ENCODE measurements at regions not wholly inside any gene's neighbourhood (a gene's known extent, or its start where the extent isn't known, plus 50 kb on each side); places are given as distances from the start of the nearest gene placed in this dataset.

DNA sequence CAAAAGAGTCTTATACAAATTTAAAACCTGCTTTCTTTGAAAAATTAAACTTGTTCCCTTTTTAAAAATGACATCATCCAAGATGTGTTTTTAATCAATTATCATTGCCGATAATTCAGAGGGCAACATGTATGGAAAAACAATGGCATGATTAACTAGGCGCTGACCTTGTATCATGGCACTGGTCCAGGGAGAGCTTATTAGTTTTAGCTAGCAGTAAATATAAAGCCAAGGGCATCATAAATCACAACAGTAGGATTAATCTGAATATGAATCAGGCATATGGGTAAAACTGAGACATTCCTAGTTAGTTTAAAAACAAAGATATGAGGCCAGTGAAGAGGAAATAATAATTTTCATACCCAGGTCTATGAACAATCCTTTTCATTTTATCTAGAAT, 374.0 kb downstream of the HDGFL1 start:
- DNase-seq, result no peak

GRCh38 chr6:22949967-22950366, 380.6 kb downstream of the HDGFL1 start:
- no peak for DNase-seq

- DNase-seq, result peak; percentile 4
These were observed 382.7 kb downstream of the HDGFL1 start for GRCh38 chr6:22952097-22952496.

DNA sequence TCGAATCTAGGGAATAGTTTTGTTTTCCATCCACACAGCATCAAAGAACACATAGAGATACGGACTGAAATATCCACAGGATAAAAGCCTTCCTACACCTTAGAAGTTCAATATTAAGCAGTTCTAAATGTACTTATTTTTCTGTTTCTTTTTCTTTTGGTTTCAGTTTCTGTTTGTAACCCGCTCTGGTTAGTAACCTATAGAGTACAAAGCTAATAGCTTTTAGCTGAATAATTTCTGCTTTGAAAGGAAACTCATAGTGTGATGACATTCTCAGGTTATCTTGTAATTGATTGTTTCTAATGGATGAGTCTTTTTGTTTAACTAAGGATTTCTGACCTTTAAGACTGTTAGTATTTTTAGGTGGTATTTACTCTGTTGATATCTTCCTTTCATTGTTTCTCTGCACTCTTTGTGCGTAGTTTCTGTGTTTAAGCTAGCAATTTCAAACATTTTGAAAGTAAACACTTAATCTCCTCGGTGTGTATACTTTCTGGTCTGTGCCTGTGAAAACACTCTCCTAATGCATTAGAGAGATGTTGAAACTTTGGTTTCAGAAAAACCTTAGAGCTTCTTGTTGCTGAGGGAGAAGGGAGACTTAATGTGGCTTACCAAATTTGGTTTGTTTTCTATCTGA, 385.5 kb downstream of the HDGFL1 start:
- DNase-seq, result no peak

DNA sequence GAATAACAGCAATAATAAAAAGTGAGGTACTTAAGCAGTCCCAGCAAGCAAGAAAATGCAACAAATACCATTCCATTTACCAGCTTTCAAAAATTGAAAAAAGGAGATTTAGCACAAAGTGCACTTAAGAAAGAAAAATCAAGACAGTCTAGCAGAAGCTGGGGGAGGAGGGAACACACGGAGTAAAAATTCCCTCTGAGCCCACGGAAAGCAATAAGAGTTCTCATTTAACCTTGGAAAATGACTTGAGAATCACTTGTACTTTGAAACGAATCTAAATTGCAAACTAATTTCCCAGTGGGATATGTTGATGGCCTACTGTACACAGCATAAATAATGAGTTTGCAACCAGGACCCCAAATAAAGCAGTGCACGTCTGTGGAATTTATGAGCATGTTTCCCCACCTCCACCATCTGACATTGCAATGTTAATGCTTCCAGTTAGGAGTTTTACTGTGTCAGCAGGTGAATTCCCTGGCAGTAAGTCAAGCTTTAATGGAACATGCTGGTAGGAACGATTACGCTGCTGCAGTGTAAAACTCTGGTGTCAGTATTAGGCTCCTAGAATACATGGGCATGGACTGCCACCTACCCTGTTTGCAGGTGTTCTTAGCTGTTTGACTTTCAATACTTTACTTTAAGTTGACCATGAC, 386.8 kb downstream of the HDGFL1 start:
- DNase-seq, result no peak

GRCh38 chr6:22958677-22959076, 389.3 kb downstream of the HDGFL1 start:
- DNase-seq, result no peak

DNA sequence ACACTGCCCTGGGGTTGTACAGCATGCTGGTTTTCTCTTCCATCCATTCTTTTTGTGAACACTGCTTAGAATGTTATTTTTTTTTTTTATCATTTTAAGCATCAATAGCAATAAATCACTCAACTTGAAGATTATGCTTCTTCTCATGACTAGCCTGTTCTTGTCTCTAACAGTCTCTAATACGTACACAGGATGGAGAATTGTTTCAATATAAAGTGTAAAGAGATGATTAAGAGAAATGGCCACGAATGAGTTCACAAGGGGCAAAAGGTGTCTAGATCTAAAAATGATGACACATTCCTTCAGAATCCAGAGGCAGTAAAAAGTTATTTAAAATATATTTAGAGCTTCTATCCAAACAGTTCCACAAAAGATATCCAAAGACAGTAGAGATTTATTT, 390.2 kb downstream of the HDGFL1 start:
- DNase-seq, result no peak

- DNase-seq, result no peak
These were observed 395.0 kb downstream of the HDGFL1 start for GRCh38 chr6:22964334-22964733.

DNA sequence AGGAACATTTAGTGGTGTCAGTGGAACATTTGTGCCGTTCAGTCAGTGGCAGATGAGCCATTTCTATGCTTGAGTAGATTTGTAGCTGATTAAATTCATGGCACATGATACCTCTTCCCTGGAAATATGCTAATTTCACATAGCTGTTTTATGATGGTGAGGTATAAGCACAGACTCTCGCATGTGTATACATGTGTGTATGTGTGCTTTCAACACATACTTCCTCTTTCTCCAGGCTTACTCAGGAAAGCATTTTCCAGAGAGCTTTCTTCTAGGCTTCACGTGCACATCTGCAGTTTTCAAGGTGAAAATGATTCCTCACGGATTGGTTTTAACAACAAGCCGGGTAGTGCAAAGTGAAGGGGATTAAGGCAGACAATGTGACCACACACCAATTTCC, 396.5 kb downstream of the HDGFL1 start:
- no peak for DNase-seq

DNA sequence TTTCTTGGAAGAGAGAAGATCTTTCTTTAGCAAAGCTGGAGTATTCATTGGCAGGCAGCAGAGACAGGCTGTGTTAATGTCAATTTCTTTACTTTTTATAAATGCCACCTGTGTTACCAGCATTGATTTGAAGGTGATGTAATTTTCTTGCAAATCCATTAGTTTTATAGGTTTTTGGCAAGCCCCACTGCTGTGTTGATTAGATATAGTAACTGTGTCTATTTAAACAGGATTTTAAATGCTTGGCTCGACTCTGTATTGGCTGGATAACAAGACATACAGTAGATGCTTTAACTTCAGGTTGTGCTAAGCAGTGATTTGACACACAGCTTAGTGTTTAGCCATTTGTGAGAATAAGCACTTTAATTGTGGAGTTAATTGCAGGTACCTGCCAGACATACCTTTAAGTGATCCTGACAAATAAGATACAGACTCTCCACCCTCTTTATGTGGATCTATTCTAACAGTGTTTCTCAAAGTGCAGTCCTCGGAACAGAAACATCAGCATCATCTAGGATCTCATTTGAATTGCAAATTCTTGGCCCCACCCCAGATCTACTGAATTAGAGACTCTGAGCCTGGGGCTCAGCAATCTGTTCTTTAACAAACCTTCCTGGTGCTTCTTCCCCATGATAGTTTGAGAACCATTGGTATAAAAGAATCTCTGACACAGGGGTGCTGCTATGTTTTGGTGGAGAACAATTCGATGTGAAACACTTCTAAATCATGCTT, 397.5 kb downstream of the HDGFL1 start:
- no peak for DNase-seq

- no peak for DNase-seq
These were observed 400.6 kb downstream of the HDGFL1 start for GRCh38 chr6:22970004-22970403.

DNA sequence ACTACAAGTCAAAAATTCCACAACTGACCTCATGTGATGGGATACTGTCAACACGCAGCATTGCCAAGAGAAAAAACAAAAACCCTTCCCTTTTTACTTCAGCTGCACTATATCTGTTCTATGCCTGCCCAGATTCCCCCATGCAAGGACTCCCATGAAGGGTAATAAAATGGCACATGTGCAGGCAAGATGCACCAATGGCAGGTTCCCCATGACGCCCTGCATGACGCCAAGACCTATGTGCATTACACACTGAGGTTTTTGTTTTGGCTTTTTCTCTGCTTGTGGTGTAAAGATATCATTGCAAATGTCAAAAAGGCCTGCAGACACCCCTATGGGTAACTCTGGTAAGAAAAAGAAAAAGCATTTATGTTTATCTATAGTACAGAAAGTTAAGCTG, 403.4 kb downstream of the HDGFL1 start:
- DNase-seq, result no peak

- DNase-seq, result no peak
These were observed 405.7 kb downstream of the HDGFL1 start for GRCh38 chr6:22975079-22975478.

DNA sequence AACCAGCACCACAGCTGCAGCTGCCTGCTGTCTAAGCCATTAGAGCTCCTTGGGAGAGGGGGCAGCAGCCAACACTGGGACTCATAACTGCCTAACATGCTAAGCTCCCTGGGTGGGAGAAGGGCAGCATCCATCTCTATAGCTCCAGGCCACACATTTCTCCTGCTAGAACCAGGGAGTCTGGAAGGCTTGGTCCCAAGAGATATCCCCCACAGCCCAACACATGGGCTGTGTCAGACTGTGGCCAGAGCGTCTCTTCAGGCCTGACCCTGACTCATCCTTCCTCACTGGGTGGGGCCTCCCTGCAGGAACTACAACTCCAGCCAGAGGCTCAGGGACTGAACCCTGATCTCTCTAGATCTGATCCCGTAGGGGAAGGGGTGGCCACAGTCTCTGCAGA, 411.1 kb downstream of the HDGFL1 start:
- DNase-seq, result peak; percentile 84

GRCh38 chr6:23002044-23002619, 432.8 kb downstream of the HDGFL1 start:
- DNase-seq, result no peak

GRCh38 chr6:23003671-23004467, 434.5 kb downstream of the HDGFL1 start:
- peak; percentile 59 for DNase-seq

- no peak for DNase-seq
These were observed 437.3 kb downstream of the HDGFL1 start for GRCh38 chr6:23006656-23007055.

GRCh38 chr6:23011615-23012014, 442.2 kb downstream of the HDGFL1 start:
- no peak for DNase-seq

- DNase-seq, result no peak
These were observed 444.4 kb downstream of the HDGFL1 start for GRCh38 chr6:23013776-23014175.

DNA sequence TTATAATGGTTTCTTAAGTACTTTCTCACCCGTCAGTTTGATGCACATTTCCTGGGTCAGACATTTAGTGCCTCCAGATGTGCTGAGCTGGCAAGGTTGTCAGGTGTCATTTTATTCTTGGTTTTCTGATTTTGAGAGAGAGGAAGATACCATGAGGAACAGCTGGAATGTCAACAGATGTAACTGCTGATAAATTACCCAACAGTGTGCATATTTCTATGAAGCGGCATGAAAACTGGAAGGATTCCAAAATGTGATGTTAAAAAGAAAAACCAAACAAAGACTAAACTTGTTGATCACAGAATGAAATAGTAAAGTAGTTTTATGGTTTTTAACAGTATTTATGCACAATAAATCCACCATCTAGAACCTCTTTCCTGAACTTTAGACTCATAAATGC, 447.3 kb downstream of the HDGFL1 start:
- peak; percentile 48 for DNase-seq

GRCh38 chr6:23021487-23021886, 452.1 kb downstream of the HDGFL1 start:
- no peak for DNase-seq

DNA sequence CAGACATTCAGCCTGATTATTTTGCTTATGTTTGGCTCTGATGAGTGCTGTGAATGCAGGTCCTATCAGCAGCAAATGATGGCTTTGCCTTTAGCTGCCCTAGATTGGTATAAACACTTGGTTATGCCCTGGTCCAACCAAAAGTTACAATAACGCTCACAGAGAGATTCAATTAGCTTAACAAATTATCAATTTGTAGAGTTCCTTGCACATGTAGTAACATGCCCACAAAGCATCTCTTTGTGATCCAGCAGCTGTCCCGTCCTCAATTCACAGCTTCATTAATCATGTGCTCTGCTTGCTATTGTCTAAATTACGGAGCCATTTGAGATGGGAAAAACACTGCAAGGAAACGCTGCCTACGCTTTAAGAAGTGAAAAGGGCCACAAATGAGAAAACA, 457.9 kb downstream of the HDGFL1 start:
- DNase-seq, result no peak

GRCh38 chr6:23031986-23032385, 462.6 kb downstream of the HDGFL1 start:
- no peak for DNase-seq
